Kidney (tissue), 13 donors: ENCODE measurements at regions not wholly inside any gene's neighbourhood (a gene's known extent, or its start where the extent isn't known, plus 50 kb on each side); places are given as distances from the start of the nearest gene placed in this dataset.

Source experiments
- DNase-seq, 5 donors: peaks; one replicate each; pipeline ENCODE4 v3.0.0-alpha.2; 2013 to 2020
- FAIRE-seq: peaks from 2 replicates; lab custom pipeline; 2012; peaks lifted over from hg19 to GRCh38; lab: Jason Lieb, UNC
- H3K27ac ChIP-seq, 2 donors: one replicate each; pipeline ENCODE4 v1.7.0; 2013; ENCODE audit warnings: low read depth in 2 of 2, low read length in 2 of 2, inconsistent platforms in 1 of 2
- H3K27me3 ChIP-seq: one replicate; pipeline ENCODE4 v1.7.1; 2013; ENCODE audit warnings: low read length, inconsistent platforms; ENCODE audit not compliant: control insufficient read depth, insufficient read depth
- H3K36me3 ChIP-seq, 3 donors: one replicate each; pipeline versions ENCODE4 v1.7.0 to v1.7.1; 2013; ENCODE audit warnings: low read length in 3 of 3, control low read depth in 1 of 3, inconsistent platforms in 1 of 3; ENCODE audit not compliant: insufficient read depth in 3 of 3, control insufficient read depth in 2 of 3
- H3K4me1 ChIP-seq, 3 donors: one replicate each; pipeline versions ENCODE4 v1.7.0 to v1.7.1; 2013; ENCODE audit warnings: low read length in 3 of 3, inconsistent platforms in 1 of 3, low read depth in 1 of 3; ENCODE audit not compliant: control insufficient read depth in 2 of 3, insufficient read depth in 2 of 3
- H3K4me3 ChIP-seq, 3 donors: one replicate each; pipeline versions ENCODE4 v1.7.0 to v1.8.1; 2013; ENCODE audit warnings: low read length in 3 of 3, control low read depth in 1 of 3, inconsistent platforms in 1 of 3
- H3K9ac ChIP-seq, 3 donors: one replicate each; pipeline versions ENCODE4 v1.7.0 to v1.7.1; 2013; ENCODE audit warnings: low read length in 3 of 3, control low read depth in 1 of 3, inconsistent platforms in 1 of 3
- H3K9me3 ChIP-seq, 3 donors: one replicate each; pipeline versions ENCODE4 v1.7.0 to v1.7.1; 2013; ENCODE audit warnings: low read length in 3 of 3, control low read depth in 1 of 3, inconsistent platforms in 1 of 3; ENCODE audit not compliant: control insufficient read depth in 2 of 3, insufficient read depth in 1 of 3
- intact Hi-C: fragments of 100-400 bp; cut with DNase I; formaldehyde crosslinking; loops from one replicate; pipeline ENCODE4 v1.11.1; 2022
- TF ChIP-seq, protein P1 (sequence below): IDR thresholded peaks from 3 replicates; pipeline ENCODE4 v1.5.1; 2012; ENCODE audit warnings: mild to moderate bottlenecking, moderate library complexity, borderline replicate concordance; ENCODE audit not compliant: insufficient read depth; ENCODE audit errors: extremely low read depth
- donor health status: control.
- donor health status: control.
- donor health status: control.
- donor health status: control.
- donor health status: control.
- donor health status: DM: yes; HTN: yes; CAD: no.
- donor health status: Normal renal cell carcinoma (clear cell type).

- Histone ChIP-seq H3K27ac (no peak overlapping the region), H3K36me3 (no peaks in the 10 kb centered on the region), H3K4me3 (no peak overlapping the region), H3K27me3 (no peaks in the 10 kb centered on the region), H3K9ac (no peak overlapping the region), H3K4me1 (no peaks in the 10 kb centered on the region), H3K9me3 (no peaks in the 10 kb centered on the region)
- TF ChIP-seq, protein P1, sequence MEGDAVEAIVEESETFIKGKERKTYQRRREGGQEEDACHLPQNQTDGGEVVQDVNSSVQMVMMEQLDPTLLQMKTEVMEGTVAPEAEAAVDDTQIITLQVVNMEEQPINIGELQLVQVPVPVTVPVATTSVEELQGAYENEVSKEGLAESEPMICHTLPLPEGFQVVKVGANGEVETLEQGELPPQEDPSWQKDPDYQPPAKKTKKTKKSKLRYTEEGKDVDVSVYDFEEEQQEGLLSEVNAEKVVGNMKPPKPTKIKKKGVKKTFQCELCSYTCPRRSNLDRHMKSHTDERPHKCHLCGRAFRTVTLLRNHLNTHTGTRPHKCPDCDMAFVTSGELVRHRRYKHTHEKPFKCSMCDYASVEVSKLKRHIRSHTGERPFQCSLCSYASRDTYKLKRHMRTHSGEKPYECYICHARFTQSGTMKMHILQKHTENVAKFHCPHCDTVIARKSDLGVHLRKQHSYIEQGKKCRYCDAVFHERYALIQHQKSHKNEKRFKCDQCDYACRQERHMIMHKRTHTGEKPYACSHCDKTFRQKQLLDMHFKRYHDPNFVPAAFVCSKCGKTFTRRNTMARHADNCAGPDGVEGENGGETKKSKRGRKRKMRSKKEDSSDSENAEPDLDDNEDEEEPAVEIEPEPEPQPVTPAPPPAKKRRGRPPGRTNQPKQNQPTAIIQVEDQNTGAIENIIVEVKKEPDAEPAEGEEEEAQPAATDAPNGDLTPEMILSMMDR = no peak
- intact Hi-C loops = no loop called here
- DNase-seq = no peak
- no peak for FAIRE-seq
Measured at GRCh38 chr5:82684659-82685058, 392.5 kb downstream of the TMEM167A start.

DNA sequence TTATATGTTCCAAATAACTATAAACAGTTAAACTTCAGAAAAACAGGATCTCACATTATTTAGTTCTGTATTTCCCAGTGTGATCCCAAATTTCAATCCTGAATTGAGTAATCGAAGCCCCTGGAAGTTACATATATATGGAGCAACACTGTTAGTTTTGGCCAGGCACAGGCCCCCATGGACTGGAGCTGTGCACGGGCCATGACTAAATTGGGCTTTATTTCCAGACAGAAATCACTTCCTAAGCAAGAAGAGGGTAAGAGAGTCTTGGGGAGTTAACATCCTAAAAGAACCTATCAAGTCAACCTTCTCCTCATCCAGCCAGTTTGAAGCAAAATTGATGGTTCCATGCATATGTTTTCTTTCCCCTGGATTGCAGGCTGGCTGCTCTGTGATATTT is 393.0 kb downstream of the TMEM167A start:
- no peak overlapping the region for H3K27ac ChIP-seq
- TF ChIP-seq, protein P1 = no peak
- no peaks in the 10 kb centered on the region for H3K27me3 ChIP-seq
- no peak for FAIRE-seq
- no peak overlapping the region for H3K4me3 ChIP-seq
- no peaks in the 10 kb centered on the region for H3K9me3 ChIP-seq
- no peaks in the 10 kb centered on the region for H3K4me1 ChIP-seq
- H3K36me3 ChIP-seq = no peaks in the 10 kb centered on the region
- no peak for DNase-seq
- no peak overlapping the region for H3K9ac ChIP-seq
- intact Hi-C loops = no loop called here

- Histone ChIP-seq H3K27me3 (no peaks in the 10 kb centered on the region), H3K4me3 (no peak overlapping the region), H3K9ac (no peak overlapping the region), H3K27ac (no peak overlapping the region), H3K4me1 (no peaks in the 10 kb centered on the region), H3K9me3 (no peaks in the 10 kb centered on the region), H3K36me3 (no peaks in the 10 kb centered on the region)
- intact Hi-C loops = no loop called here
- TF ChIP-seq, protein P1 = no peak
- DNase-seq (peak in 1 of 5 donors; percentile 11), FAIRE-seq (no peak)
Measured at GRCh38 chr5:82679660-82680059, 397.5 kb downstream of the TMEM167A start.

DNA sequence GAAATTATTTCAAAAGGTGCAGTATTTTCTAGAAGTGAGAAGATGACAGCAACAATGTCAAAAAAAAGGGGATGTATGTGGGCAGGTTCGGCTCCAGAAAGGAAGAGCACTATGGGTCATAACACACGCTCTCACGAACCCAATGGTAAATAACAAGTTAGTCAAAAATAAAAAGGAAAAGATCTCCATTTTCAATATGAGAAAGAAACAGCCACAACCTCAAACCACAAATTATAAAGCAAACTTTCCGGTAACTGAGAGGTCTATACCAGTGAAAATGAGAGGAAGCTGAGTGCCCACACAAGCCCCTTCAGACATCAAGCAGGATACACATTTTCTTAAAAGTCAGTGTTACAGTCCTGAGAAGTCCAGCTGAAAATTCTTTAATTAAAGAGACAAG is 398.5 kb upstream of the RPS23 start:
- Histone ChIP-seq H3K27me3 (no peaks in the 10 kb centered on the region), H3K4me1 (no peaks in the 10 kb centered on the region), H3K27ac (no peak overlapping the region), H3K9me3 (no peaks in the 10 kb centered on the region), H3K9ac (no peak overlapping the region), H3K4me3 (no peak overlapping the region), H3K36me3 (no peaks in the 10 kb centered on the region)
- FAIRE-seq = no peak
- TF ChIP-seq, protein P1 = no peak
- intact Hi-C loops = no loop called here
- no peak for DNase-seq
